GM12878 (cell line): ENCODE measurements at regions not wholly inside any gene's neighbourhood (a gene's known extent, or its start where the extent isn't known, plus 50 kb on each side); places are given as distances from the start of the nearest gene placed in this dataset.

ENCODE experiments used
- ATAC-seq: fragments of 200-7000 bp; cut with Tn5 transposase; 3 replicates; pipeline ENCODE4 v1.9.1; 2020; ENCODE audit warnings: mild to moderate bottlenecking, moderate library complexity
- BruUV-seq: library from RNA; stranded (reverse); fragments of 400-500 nt; replicated peaks from 2 replicates; lab custom pipeline; 2021; lab: Mats Ljungman, UMichigan
- CTCF ChIA-PET: fragments of 300-600 bp; sonication (Branson Sonifier 250); formaldehyde crosslinking; extraction: SDS; loops from one replicate; lab custom pipeline; 2021; ENCODE audit warnings: inconsistent platforms; lab: Yijun Ruan, JAX
- POLR2A ChIA-PET: fragments of 350-600 bp; formaldehyde crosslinking; extraction: SDS; loops from one replicate; lab custom pipeline; 2021; ENCODE audit warnings: inconsistent platforms; lab: Charles Lee
- RAD21 ChIA-PET: fragments of 300-600 bp; sonication (Branson Sonifier 250); formaldehyde crosslinking; loops from one replicate; lab custom pipeline; 2023; ENCODE audit warnings: antibody characterized with exemption; ENCODE audit not compliant: unreplicated experiment; lab: Charles Lee
- SMC1A ChIA-PET: fragments of 300-600 bp; sonication (Branson Sonifier 250); formaldehyde crosslinking; loops from one replicate; lab custom pipeline; 2023; ENCODE audit not compliant: unreplicated experiment, uncharacterized antibody; lab: Charles Lee
- DNase-seq: peaks from one replicate; pipeline ENCODE4 v3.0.0-alpha.2; 2011; ENCODE audit warnings: low read depth, low spot score
- FAIRE-seq: peaks from 3 replicates; lab custom pipeline; 2011; peaks lifted over from hg19 to GRCh38; lab: Jason Lieb, UNC
- H2AFZ ChIP-seq: 2 replicates; pipeline ENCODE4 v1.6.0; 2011; ENCODE audit warnings: low read depth, low read length, control low read depth; ENCODE audit not compliant: control insufficient read depth
- H3K27ac ChIP-seq: 2 replicates; pipeline ENCODE4 v1.5.1; 2011; ENCODE audit warnings: control low read depth; ENCODE audit not compliant: control insufficient read depth, insufficient read depth
- H3K27me3 ChIP-seq, 2 experiments: replicated peaks in 1 of 2; 2 replicates each; pipeline versions ENCODE4 v1.6.0 to v1.6.1; 2011; ENCODE audit warnings: low read length in 1 of 2; ENCODE audit not compliant: control insufficient read depth in 2 of 2, insufficient read depth in 2 of 2
- H3K36me3 ChIP-seq, 2 experiments: 2 replicates each; pipeline ENCODE4 v1.5.1; 2011; ENCODE audit warnings: low read length in 1 of 2; ENCODE audit not compliant: control insufficient read depth in 2 of 2, insufficient read depth in 2 of 2
- H3K4me1 ChIP-seq: 2 replicates; pipeline ENCODE4 v1.6.1; 2011; ENCODE audit warnings: mild to moderate bottlenecking, low read length, moderate library complexity, mixed read lengths; ENCODE audit not compliant: control insufficient read depth, insufficient read depth
- H3K4me2 ChIP-seq: 2 replicates; pipeline ENCODE4 v1.6.0; 2011; ENCODE audit warnings: control low read depth; ENCODE audit not compliant: control insufficient read depth, insufficient read depth
- H3K4me3 ChIP-seq: fragments of 200-600 bp; sonication (generic); 2 replicates; pipeline ENCODE4 v1.5.1; 2016
- H3K79me2 ChIP-seq: 2 replicates; pipeline ENCODE4 v1.6.0; 2011; ENCODE audit warnings: low read length; ENCODE audit not compliant: control insufficient read depth, insufficient read depth
- H3K9ac ChIP-seq: 2 replicates; pipeline ENCODE4 v1.8.0; 2011; ENCODE audit warnings: low read length, control low read depth, mixed read lengths; ENCODE audit not compliant: control insufficient read depth, insufficient read depth
- H3K9me3 ChIP-seq: replicated peaks from 3 replicates; pipeline ENCODE4 v1.5.1; 2011; ENCODE audit warnings: mild to moderate bottlenecking, low read length; ENCODE audit not compliant: control insufficient read depth, insufficient read depth
- H4K20me1 ChIP-seq: 2 replicates; pipeline ENCODE4 v1.6.0; 2011; ENCODE audit not compliant: control insufficient read depth, insufficient read depth
- BRCA1 ChIP-seq: IDR thresholded peaks from 2 replicates; pipeline ENCODE4 v1.6.1; 2011; ENCODE audit warnings: low read depth, low read length, improper control_type of control experiment
- CBX5 ChIP-seq: sonication (generic); IDR thresholded peaks from 2 replicates; pipeline ENCODE4 v1.6.1; 2016; ENCODE audit warnings: low read depth, moderate library complexity, mild to moderate bottlenecking, inconsistent platforms
- PML ChIP-seq: IDR thresholded peaks from 2 replicates; pipeline ENCODE4 v1.6.1; 2012; ENCODE audit warnings: low read length, inconsistent platforms
- WGBS: methylation state at CpG from one replicate; pipeline ENCODE4 v1.1.6; 2016; ENCODE audit warnings: low lambda C conversion rate; ENCODE audit not compliant: insufficient replicate concordance, insufficient coverage; ENCODE audit errors: missing lambda C conversion rate; 5-methylcytosine and 5-hydroxymethylcytosine counted together
- in situ Hi-C: fragments of 300-500 bp; cut with MboI; formaldehyde crosslinking; loops from 9 replicates; pipeline ENCODE4 v1.14.3; 2018; ENCODE audit warnings: mixed read lengths
- intact Hi-C: fragments of 100-400 bp; cut with micrococcal nuclease; formaldehyde crosslinking; loops from one replicate; pipeline ENCODE4 v1.14.2; 2022; ENCODE audit not compliant: unreplicated experiment
- TF ChIP-seq, protein P1 (sequence below): IDR thresholded peaks from 2 replicates; pipeline ENCODE4 v1.6.1; 2012; ENCODE audit warnings: mild to moderate bottlenecking, low read depth, low read length
- TF ChIP-seq, protein P2 (sequence below): fragments of 450-650 bp; IDR thresholded peaks from 2 replicates; pipeline ENCODE4 v1.6.1; 2017; ENCODE audit warnings: mild to moderate bottlenecking
- TF ChIP-seq, protein P3 (sequence below): fragments of 450-650 bp; conservative IDR thresholded peaks from 2 replicates; pipeline ENCODE4 v1.6.1; 2017; ENCODE audit warnings: mild to moderate bottlenecking, moderate library complexity

- no peak for FAIRE-seq
- SMC1A ChIA-PET: no interaction called here
- Histone ChIP-seq H4K20me1 (no peaks in the 10 kb centered on the region), H3K9me3 (no peaks in the 10 kb centered on the region), H3K4me1 (no peaks in the 10 kb centered on the region), H3K27me3 (no peaks in the 10 kb centered on the region), H3K36me3 (no peaks in the 10 kb centered on the region), H3K79me2 (no peaks in the 10 kb centered on the region), H3K4me3 (no peak overlapping the region), H3K4me2 (no peak overlapping the region), H3K9ac (no peak overlapping the region), H3K27ac (no peak overlapping the region), H2AFZ (no peak overlapping the region)
- 44% methylated on average over 6 of the region's 6 CpGs for WGBS
- RAD21 ChIA-PET: no interaction called here
- intact Hi-C loops (no loop called here), in situ Hi-C loops (no loop called here)
- TF ChIP-seq, protein P1, sequence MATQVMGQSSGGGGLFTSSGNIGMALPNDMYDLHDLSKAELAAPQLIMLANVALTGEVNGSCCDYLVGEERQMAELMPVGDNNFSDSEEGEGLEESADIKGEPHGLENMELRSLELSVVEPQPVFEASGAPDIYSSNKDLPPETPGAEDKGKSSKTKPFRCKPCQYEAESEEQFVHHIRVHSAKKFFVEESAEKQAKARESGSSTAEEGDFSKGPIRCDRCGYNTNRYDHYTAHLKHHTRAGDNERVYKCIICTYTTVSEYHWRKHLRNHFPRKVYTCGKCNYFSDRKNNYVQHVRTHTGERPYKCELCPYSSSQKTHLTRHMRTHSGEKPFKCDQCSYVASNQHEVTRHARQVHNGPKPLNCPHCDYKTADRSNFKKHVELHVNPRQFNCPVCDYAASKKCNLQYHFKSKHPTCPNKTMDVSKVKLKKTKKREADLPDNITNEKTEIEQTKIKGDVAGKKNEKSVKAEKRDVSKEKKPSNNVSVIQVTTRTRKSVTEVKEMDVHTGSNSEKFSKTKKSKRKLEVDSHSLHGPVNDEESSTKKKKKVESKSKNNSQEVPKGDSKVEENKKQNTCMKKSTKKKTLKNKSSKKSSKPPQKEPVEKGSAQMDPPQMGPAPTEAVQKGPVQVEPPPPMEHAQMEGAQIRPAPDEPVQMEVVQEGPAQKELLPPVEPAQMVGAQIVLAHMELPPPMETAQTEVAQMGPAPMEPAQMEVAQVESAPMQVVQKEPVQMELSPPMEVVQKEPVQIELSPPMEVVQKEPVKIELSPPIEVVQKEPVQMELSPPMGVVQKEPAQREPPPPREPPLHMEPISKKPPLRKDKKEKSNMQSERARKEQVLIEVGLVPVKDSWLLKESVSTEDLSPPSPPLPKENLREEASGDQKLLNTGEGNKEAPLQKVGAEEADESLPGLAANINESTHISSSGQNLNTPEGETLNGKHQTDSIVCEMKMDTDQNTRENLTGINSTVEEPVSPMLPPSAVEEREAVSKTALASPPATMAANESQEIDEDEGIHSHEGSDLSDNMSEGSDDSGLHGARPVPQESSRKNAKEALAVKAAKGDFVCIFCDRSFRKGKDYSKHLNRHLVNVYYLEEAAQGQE: no peak
- TF ChIP-seq, protein P2, sequence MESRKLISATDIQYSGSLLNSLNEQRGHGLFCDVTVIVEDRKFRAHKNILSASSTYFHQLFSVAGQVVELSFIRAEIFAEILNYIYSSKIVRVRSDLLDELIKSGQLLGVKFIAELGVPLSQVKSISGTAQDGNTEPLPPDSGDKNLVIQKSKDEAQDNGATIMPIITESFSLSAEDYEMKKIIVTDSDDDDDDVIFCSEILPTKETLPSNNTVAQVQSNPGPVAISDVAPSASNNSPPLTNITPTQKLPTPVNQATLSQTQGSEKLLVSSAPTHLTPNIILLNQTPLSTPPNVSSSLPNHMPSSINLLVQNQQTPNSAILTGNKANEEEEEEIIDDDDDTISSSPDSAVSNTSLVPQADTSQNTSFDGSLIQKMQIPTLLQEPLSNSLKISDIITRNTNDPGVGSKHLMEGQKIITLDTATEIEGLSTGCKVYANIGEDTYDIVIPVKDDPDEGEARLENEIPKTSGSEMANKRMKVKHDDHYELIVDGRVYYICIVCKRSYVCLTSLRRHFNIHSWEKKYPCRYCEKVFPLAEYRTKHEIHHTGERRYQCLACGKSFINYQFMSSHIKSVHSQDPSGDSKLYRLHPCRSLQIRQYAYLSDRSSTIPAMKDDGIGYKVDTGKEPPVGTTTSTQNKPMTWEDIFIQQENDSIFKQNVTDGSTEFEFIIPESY: no peak
- TF ChIP-seq CBX5: no peak
- TF ChIP-seq BRCA1: no peak
- TF ChIP-seq PML: no peak
- TF ChIP-seq, protein P3, sequence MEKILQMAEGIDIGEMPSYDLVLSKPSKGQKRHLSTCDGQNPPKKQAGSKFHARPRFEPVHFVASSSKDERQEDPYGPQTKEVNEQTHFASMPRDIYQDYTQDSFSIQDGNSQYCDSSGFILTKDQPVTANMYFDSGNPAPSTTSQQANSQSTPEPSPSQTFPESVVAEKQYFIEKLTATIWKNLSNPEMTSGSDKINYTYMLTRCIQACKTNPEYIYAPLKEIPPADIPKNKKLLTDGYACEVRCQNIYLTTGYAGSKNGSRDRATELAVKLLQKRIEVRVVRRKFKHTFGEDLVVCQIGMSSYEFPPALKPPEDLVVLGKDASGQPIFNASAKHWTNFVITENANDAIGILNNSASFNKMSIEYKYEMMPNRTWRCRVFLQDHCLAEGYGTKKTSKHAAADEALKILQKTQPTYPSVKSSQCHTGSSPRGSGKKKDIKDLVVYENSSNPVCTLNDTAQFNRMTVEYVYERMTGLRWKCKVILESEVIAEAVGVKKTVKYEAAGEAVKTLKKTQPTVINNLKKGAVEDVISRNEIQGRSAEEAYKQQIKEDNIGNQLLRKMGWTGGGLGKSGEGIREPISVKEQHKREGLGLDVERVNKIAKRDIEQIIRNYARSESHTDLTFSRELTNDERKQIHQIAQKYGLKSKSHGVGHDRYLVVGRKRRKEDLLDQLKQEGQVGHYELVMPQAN: no peak
- no peak for DNase-seq
- no peak for ATAC-seq
- BruUV-seq: no TSS peak
- CTCF ChIA-PET: no interaction called here
- POLR2A ChIA-PET: no interaction called here
Measured at GRCh38 chr18:68608851-68609490, 105.9 kb downstream of the TMX3 start.
